Gastroesophageal sphincter (tissue), 4 donors: ENCODE measurements at regions not wholly inside any gene's neighbourhood (a gene's known extent, or its start where the extent isn't known, plus 50 kb on each side); places are given as distances from the start of the nearest gene placed in this dataset.
A peak's percentile ranks its signal among the peaks of the same experiment; 100 is the strongest.
"Not testable (repeated sequence)": the region's sequence is repeated elsewhere in the genome, so short reads cannot be mapped to it uniquely, and the experiment has no call there.

Experiments
- ATAC-seq: fragments of 150-250 bp; one replicate; pipeline ENCODE4 v1.9.1; 2016; ENCODE audit warnings: mild to moderate bottlenecking, moderate library complexity
- H3K27ac ChIP-seq, 4 donors: fragments of 200-600 bp; sonication (generic) in 3 of 4; 1 replicate in 3 of 4; 2 replicates in 1 of 4; pipeline ENCODE4 v1.5.1; 2016 to 2019
- H3K27me3 ChIP-seq: fragments of 200-600 bp; sonication (generic); one replicate; pipeline ENCODE4 v1.5.1; 2019
- H3K36me3 ChIP-seq, 2 donors: fragments of 200-600 bp; sonication (generic); one replicate each; pipeline ENCODE4 v1.5.1; 2019; ENCODE audit warnings: control low read depth in 1 of 2
- H3K4me1 ChIP-seq, 3 donors: fragments of 200-600 bp; sonication (generic); 1 replicate in 2 of 3; 2 replicates in 1 of 3; pipeline ENCODE4 v1.5.1; 2016 to 2019; ENCODE audit warnings: control low read depth in 2 of 3
- H3K4me3 ChIP-seq, 2 donors: fragments of 200-600 bp; sonication (generic); one replicate each; pipeline ENCODE4 v1.5.1; 2019; ENCODE audit warnings: mild to moderate bottlenecking in 1 of 2, moderate library complexity in 1 of 2
- H3K9me3 ChIP-seq, 3 donors: fragments of 200-600 bp; sonication (generic); one replicate each; pipeline ENCODE4 v1.5.1; 2017 to 2019; ENCODE audit warnings: control low read depth in 2 of 3
- EP300 ChIP-seq: sonication (generic); formaldehyde crosslinking; IDR thresholded peaks from one replicate; pipeline ENCODE4 v1.6.1; 2017; ENCODE audit warnings: antibody characterized with exemption, mild to moderate bottlenecking
- POLR2A ChIP-seq, 2 donors: fragments of 450-650 bp; IDR thresholded peaks; one replicate each; pipeline ENCODE4 v1.6.1; 2017; ENCODE audit warnings: antibody characterized with exemption in 2 of 2, mild to moderate bottlenecking in 2 of 2, moderate library complexity in 1 of 2
- POLR2AphosphoS5 ChIP-seq: sonication (generic); formaldehyde crosslinking; IDR thresholded peaks from one replicate; pipeline ENCODE4 v1.6.1; 2017; ENCODE audit warnings: antibody characterized with exemption
- WGBS, 2 donors: methylation state at CpG; one replicate each; pipeline ENCODE4 v1.1.5; 2018; ENCODE audit warnings: low coverage in 1 of 2; 5-methylcytosine and 5-hydroxymethylcytosine counted together
- TF ChIP-seq, protein P1 (sequence below), 4 experiments: fragments of 200-600 bp in 2 of 4; fragments of 450-650 bp in 2 of 4; sonication (generic) in 1 of 4; IDR thresholded peaks; one replicate each; pipeline ENCODE4 v1.5.1; 2017 to 2019; ENCODE audit warnings: antibody characterized with exemption in 4 of 4, mild to moderate bottlenecking in 2 of 4, moderate library complexity in 2 of 4

GRCh38 chr14:81584495-81584894 lies 50.8 kb upstream of the SEL1L start:
- WGBS, 2 donors, result 100% methylated on average over 1 of the region's 2 CpGs; no CpG with 5 or more reads in 1 of the 2 donors
- H3K4me1 ChIP-seq, result no peaks in the 10 kb centered on the region

GRCh38 chr14:81589381-81590065 lies 55.9 kb upstream of the SEL1L start:
- 85 to 88% methylated on average over 6 to 7 of the region's 7 CpGs for WGBS, 2 donors

More at GRCh38 chr14:81584495-81584894, 50.8 kb upstream of the SEL1L start:
- Histone ChIP-seq H3K27ac (no peak overlapping the region), H3K4me3 (no peak overlapping the region), H3K36me3 (no peaks in the 10 kb centered on the region), H3K9me3 (no peaks in the 10 kb centered on the region), H3K27me3 (no peaks in the 10 kb centered on the region)
- TF ChIP-seq, protein P1, sequence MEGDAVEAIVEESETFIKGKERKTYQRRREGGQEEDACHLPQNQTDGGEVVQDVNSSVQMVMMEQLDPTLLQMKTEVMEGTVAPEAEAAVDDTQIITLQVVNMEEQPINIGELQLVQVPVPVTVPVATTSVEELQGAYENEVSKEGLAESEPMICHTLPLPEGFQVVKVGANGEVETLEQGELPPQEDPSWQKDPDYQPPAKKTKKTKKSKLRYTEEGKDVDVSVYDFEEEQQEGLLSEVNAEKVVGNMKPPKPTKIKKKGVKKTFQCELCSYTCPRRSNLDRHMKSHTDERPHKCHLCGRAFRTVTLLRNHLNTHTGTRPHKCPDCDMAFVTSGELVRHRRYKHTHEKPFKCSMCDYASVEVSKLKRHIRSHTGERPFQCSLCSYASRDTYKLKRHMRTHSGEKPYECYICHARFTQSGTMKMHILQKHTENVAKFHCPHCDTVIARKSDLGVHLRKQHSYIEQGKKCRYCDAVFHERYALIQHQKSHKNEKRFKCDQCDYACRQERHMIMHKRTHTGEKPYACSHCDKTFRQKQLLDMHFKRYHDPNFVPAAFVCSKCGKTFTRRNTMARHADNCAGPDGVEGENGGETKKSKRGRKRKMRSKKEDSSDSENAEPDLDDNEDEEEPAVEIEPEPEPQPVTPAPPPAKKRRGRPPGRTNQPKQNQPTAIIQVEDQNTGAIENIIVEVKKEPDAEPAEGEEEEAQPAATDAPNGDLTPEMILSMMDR (IDR thresholded peaks at IDR 0.05), result no peak
- TF ChIP-seq EP300 (no peak), POLR2A (IDR thresholded peaks at IDR 0.05) (no peak), POLR2AphosphoS5 (no peak)
- ATAC-seq, result no peak

DNA sequence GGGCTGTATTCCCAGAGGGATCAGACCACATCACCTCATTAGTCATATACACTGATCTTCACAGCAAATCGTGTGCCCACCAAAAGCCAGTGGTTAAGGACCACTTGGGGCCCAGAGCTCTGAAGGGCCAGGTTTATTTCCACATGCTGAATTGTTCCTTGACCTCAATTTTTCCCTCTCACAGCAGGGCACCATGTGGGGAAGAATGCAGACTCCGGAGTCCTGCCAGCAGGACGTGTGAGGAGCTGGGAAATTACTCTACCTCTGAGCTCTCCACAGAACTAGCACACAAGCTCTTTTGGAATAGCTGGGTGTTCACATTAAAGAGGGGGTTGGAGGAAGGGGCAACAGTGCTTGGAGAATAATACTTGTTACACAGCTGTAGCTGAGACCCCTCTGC lies 57.6 kb upstream of the SEL1L start:
- no CpG with 5 or more reads among the region's 3 CpGs for WGBS, 2 donors
- no peaks in the 10 kb centered on the region for H3K9me3 ChIP-seq
- ATAC-seq, result no peak
- no peak for TF ChIP-seq POLR2A (IDR thresholded peaks at IDR 0.05)
- H3K27me3 ChIP-seq, result no peaks in the 10 kb centered on the region
- H3K36me3 ChIP-seq, result no peaks in the 10 kb centered on the region
- H3K4me1 ChIP-seq, result no peaks in the 10 kb centered on the region
- H3K27ac ChIP-seq, result no peak overlapping the region
- H3K4me3 ChIP-seq, result no peak overlapping the region

More at GRCh38 chr14:81589381-81590065, 55.9 kb upstream of the SEL1L start:
- Histone ChIP-seq H3K4me3 (no peak overlapping the region), H3K4me1 (no peaks in the 10 kb centered on the region), H3K27me3 (no peaks in the 10 kb centered on the region), H3K9me3 (no peaks in the 10 kb centered on the region), H3K36me3 (no peaks in the 10 kb centered on the region), H3K27ac (no peak overlapping the region)
- no peak for TF ChIP-seq POLR2A (IDR thresholded peaks at IDR 0.05)
- no peak for TF ChIP-seq POLR2AphosphoS5
- TF ChIP-seq, protein P1 (IDR thresholded peaks at IDR 0.05), result no peak
- no peak for TF ChIP-seq EP300
- ATAC-seq, result no peak

DNA sequence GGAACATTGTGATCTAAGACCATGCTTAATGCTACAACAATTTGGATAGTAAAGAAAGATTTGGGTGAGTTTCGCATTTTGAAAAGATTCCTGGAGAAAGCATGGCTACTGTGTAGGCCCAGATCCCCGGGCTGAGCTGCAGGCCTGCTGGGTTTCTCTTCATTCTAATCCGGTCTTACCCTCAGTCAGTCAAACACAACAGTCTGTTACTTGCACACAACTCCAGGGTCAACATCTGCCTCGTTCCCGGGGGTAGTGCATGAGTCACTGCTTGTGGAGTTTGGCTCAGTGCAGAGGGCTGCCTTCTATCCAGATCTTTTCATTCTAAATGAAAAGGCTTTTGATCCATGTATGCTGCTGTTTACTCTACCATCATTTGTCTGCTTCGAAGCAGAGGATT lies 60.4 kb upstream of the SEL1L start:
- TF ChIP-seq, protein P1 (IDR thresholded peaks at IDR 0.05), result no peak
- TF ChIP-seq POLR2AphosphoS5, result no peak
- TF ChIP-seq POLR2A (IDR thresholded peaks at IDR 0.05), result no peak
- no peak for TF ChIP-seq EP300
- Histone ChIP-seq H3K27ac (no peak overlapping the region), H3K9me3 (no peaks in the 10 kb centered on the region), H3K4me3 (no peak overlapping the region), H3K36me3 (no peaks in the 10 kb centered on the region), H3K4me1 (no peaks in the 10 kb centered on the region), H3K27me3 (no peaks in the 10 kb centered on the region)
- peak; percentile 46 for ATAC-seq
- WGBS, 2 donors, result 23 to 31% methylated on average over 4 to 6 of the region's 6 CpGs

GRCh38 chr14:81605660-81606059 lies 72.0 kb upstream of the SEL1L start:
- Histone ChIP-seq H3K9me3 (no peaks in the 10 kb centered on the region), H3K4me3 (no peak overlapping the region), H3K36me3 (no peaks in the 10 kb centered on the region), H3K4me1 (no peaks in the 10 kb centered on the region), H3K27me3 (peaks cover 3% of the 10 kb centered on the region), H3K27ac (no peak overlapping the region)
- TF ChIP-seq EP300, result no peak
- ATAC-seq, result no peak
- WGBS, 2 donors, result 36 to 41% methylated on average over 6 of the region's 6 CpGs

- no peaks in the 10 kb centered on the region for H3K4me1 ChIP-seq
Observed at GRCh38 chr14:81613341-81614045, 79.8 kb upstream of the SEL1L start.

GRCh38 chr14:81614302-81614701 lies 80.6 kb upstream of the SEL1L start:
- H3K36me3 ChIP-seq, H3K27me3 ChIP-seq, H3K27ac ChIP-seq, H3K4me1 ChIP-seq, ATAC-seq, H3K9me3 ChIP-seq, H3K4me3 ChIP-seq: not testable (repeated sequence)
- WGBS, 2 donors, result 92 to 97% methylated on average over 7 to 8 of the region's 9 CpGs

More at GRCh38 chr14:81613341-81614045, 79.8 kb upstream of the SEL1L start:
- H3K27ac ChIP-seq, result no peak overlapping the region
- H3K36me3 ChIP-seq, result no peaks in the 10 kb centered on the region
- no peaks in the 10 kb centered on the region for H3K27me3 ChIP-seq
- 47 to 54% methylated on average over 3 to 5 of the region's 6 CpGs for WGBS, 2 donors
- no peaks in the 10 kb centered on the region for H3K9me3 ChIP-seq
- no peak overlapping the region for H3K4me3 ChIP-seq
- TF ChIP-seq, protein P1 (IDR thresholded peaks at IDR 0.05), result no peak
- no peak for TF ChIP-seq POLR2A (IDR thresholded peaks at IDR 0.05)
- TF ChIP-seq EP300, result no peak
- no peak for TF ChIP-seq POLR2AphosphoS5
- ATAC-seq, result no peak
